Peyer's patch (tissue), 4 donors: ENCODE measurements at regions not wholly inside any gene's neighbourhood (a gene's known extent, or its start where the extent isn't known, plus 50 kb on each side); places are given as distances from the start of the nearest gene placed in this dataset.

Experiments used
- POLR2A ChIP-seq, 2 donors: fragments of 450-650 bp; IDR thresholded peaks; one replicate each; pipeline ENCODE4 v1.5.1; 2017; ENCODE audit warnings: antibody characterized with exemption in 2 of 2, mild to moderate bottlenecking in 2 of 2, moderate library complexity in 2 of 2
- TF ChIP-seq, protein P1 (sequence below), 6 experiments: fragments of 450-650 bp in 4 of 6; fragments of 200-600 bp in 2 of 6; sonication (generic) in 1 of 6; IDR thresholded peaks; one replicate each; pipeline ENCODE4 v1.5.1; 2017 to 2019; ENCODE audit warnings: antibody characterized with exemption in 6 of 6, mild to moderate bottlenecking in 3 of 6, moderate library complexity in 1 of 6

DNA sequence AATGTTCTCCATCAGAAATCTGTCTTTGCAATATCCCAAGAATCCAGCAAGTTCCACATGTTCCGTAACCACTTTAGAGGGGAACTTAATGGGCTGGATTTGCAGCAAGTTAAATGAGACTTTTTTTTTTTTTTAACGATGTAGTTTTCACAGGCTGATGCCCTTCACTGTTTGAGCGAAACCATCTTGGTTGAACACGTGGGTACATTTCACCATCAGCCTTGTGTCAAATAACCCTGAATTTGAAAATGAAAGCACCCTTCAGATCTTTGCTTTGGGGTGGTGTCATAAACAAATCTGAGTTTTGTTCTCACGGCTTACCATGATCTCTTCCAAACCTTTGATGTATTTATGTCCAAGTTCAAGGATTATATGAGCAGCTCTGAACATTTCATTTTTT is 73.7 kb upstream of the EXOC2 start:
- TF ChIP-seq, protein P1, sequence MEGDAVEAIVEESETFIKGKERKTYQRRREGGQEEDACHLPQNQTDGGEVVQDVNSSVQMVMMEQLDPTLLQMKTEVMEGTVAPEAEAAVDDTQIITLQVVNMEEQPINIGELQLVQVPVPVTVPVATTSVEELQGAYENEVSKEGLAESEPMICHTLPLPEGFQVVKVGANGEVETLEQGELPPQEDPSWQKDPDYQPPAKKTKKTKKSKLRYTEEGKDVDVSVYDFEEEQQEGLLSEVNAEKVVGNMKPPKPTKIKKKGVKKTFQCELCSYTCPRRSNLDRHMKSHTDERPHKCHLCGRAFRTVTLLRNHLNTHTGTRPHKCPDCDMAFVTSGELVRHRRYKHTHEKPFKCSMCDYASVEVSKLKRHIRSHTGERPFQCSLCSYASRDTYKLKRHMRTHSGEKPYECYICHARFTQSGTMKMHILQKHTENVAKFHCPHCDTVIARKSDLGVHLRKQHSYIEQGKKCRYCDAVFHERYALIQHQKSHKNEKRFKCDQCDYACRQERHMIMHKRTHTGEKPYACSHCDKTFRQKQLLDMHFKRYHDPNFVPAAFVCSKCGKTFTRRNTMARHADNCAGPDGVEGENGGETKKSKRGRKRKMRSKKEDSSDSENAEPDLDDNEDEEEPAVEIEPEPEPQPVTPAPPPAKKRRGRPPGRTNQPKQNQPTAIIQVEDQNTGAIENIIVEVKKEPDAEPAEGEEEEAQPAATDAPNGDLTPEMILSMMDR (IDR thresholded peaks at IDR 0.05): no peak
- TF ChIP-seq POLR2A (IDR thresholded peaks at IDR 0.05): no peak
